Endodermal cell (in vitro differentiated cells): ENCODE measurements at regions not wholly inside any gene's neighbourhood (a gene's known extent, or its start where the extent isn't known, plus 50 kb on each side); places are given as distances from the start of the nearest gene placed in this dataset.

ENCODE experiments used
- DNase-seq: peaks from one replicate; pipeline ENCODE4 v3.0.0-alpha.2; 2017
- H3K27ac ChIP-seq: 2 replicates; pipeline ENCODE4 v1.5.1; 2013; ENCODE audit warnings: mild to moderate bottlenecking, low read depth, low read length, moderate library complexity
- H3K27me3 ChIP-seq: 2 replicates; pipeline ENCODE4 v1.6.1; 2013; ENCODE audit warnings: mild to moderate bottlenecking, low read length, moderate library complexity; ENCODE audit not compliant: insufficient read depth, control insufficient read depth, poor library complexity, severe bottlenecking
- H3K36me3 ChIP-seq: 2 replicates; pipeline ENCODE4 v1.7.0; 2013; ENCODE audit warnings: mild to moderate bottlenecking, low read length, moderate library complexity; ENCODE audit not compliant: control insufficient read depth, insufficient read depth
- H3K4me1 ChIP-seq: one replicate; pipeline ENCODE4 v1.7.0; 2013; ENCODE audit warnings: low read length; ENCODE audit not compliant: control insufficient read depth, insufficient read depth
- H3K4me3 ChIP-seq: 2 replicates; pipeline ENCODE4 v1.5.1; 2013; ENCODE audit warnings: mild to moderate bottlenecking, low read length, moderate library complexity
- H3K9ac ChIP-seq: 2 replicates; pipeline ENCODE4 v1.6.1; 2013; ENCODE audit warnings: mild to moderate bottlenecking, low read length, moderate library complexity; ENCODE audit not compliant: poor library complexity, severe bottlenecking; ENCODE audit errors: extremely low read depth
- H3K9me3 ChIP-seq: 2 replicates; pipeline ENCODE4 v1.6.1; 2013; ENCODE audit warnings: mild to moderate bottlenecking, low read length, moderate library complexity; ENCODE audit not compliant: control insufficient read depth
- H3K27ac Mint-ChIP-seq: 2 replicates; pipeline ENCODE4 v1.8.0; 2020; ENCODE audit warnings: mixed read lengths
- H3K27me3 Mint-ChIP-seq: 2 replicates; pipeline ENCODE4 v1.8.0; 2021; ENCODE audit warnings: mild to moderate bottlenecking, mixed read lengths; ENCODE audit not compliant: insufficient read depth
- H3K36me3 Mint-ChIP-seq: 2 replicates; pipeline ENCODE4 v1.8.0; 2020; ENCODE audit warnings: low read depth, mixed read lengths
- H3K4me1 Mint-ChIP-seq: 2 replicates; pipeline ENCODE4 v1.8.0; 2020; ENCODE audit warnings: mixed read lengths
- H3K4me3 Mint-ChIP-seq: 2 replicates; pipeline ENCODE4 v1.8.0; 2020; ENCODE audit warnings: mild to moderate bottlenecking, moderate library complexity, mixed read lengths
- H3K9me3 Mint-ChIP-seq: 2 replicates; pipeline ENCODE4 v1.8.0; 2020; ENCODE audit warnings: mild to moderate bottlenecking, mixed read lengths
- WGBS, 2 experiments: methylation state at CpG; one replicate each; pipeline versions ENCODE4 v1.1.5 to v1.1.7; 2013; ENCODE audit warnings: missing lambda C conversion rate in 2 of 2, mixed read lengths in 1 of 2; ENCODE audit not compliant: insufficient coverage in 1 of 2, insufficient read length in 1 of 2; 5-methylcytosine and 5-hydroxymethylcytosine counted together
- TF ChIP-seq, protein P1 (sequence below): fragments of 200-600 bp; sonication (generic); conservative IDR thresholded peaks from 2 replicates; pipeline ENCODE4 v1.5.0; 2021; ENCODE audit warnings: antibody characterized with exemption, mild to moderate bottlenecking

DNA sequence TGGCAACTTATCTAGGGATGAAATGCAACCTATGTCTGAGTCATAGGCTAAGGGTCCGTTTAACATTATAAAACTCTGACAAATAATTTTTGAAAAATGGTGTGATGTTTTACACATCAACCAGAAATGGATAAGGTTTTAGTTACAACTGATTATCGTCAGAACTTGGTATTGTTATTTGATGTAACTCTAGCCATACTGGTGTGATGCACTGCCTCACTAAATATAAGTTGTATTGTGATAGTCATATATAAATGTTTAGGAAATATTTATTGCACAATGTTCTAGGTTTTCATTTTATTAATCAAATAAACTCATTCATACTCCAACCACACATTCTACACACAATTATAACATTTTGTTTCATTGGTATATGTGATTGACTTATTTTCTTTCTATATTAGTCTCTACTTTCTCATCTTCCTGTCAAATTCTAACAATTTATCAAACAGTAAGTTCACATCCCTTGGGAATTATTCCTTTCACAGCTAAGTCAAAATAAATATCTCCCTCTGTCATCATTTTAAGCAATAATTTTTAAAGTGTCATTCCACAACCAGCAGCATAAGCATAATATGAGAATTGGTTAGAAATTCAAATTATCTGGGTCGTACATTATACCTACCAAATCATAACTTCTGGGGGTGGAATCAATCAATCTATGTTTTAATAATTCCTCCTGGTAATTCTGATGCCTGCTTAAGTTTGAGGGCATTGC lies 873.9 kb downstream of the SLITRK1 start:
- TF ChIP-seq, protein P1, sequence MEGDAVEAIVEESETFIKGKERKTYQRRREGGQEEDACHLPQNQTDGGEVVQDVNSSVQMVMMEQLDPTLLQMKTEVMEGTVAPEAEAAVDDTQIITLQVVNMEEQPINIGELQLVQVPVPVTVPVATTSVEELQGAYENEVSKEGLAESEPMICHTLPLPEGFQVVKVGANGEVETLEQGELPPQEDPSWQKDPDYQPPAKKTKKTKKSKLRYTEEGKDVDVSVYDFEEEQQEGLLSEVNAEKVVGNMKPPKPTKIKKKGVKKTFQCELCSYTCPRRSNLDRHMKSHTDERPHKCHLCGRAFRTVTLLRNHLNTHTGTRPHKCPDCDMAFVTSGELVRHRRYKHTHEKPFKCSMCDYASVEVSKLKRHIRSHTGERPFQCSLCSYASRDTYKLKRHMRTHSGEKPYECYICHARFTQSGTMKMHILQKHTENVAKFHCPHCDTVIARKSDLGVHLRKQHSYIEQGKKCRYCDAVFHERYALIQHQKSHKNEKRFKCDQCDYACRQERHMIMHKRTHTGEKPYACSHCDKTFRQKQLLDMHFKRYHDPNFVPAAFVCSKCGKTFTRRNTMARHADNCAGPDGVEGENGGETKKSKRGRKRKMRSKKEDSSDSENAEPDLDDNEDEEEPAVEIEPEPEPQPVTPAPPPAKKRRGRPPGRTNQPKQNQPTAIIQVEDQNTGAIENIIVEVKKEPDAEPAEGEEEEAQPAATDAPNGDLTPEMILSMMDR, result no peak
- no peaks in the 10 kb centered on the region for H3K9me3 Mint-ChIP-seq
- Histone ChIP-seq H3K27me3 (no peaks in the 10 kb centered on the region), H3K9me3 (no peaks in the 10 kb centered on the region), H3K27ac (no peak overlapping the region), H3K9ac (no peak overlapping the region), H3K4me3 (no peak overlapping the region), H3K4me1 (no peaks in the 10 kb centered on the region), H3K36me3 (no peaks in the 10 kb centered on the region)
- no peak overlapping the region for H3K4me3 Mint-ChIP-seq
- H3K36me3 Mint-ChIP-seq, result no peaks in the 10 kb centered on the region
- 92% methylated on average over 3 of the region's 3 CpGs; no CpG with 5 or more reads in 1 of the 2 experiments for WGBS, 2 experiments
- H3K27me3 Mint-ChIP-seq, result no peaks in the 10 kb centered on the region
- no peaks in the 10 kb centered on the region for H3K4me1 Mint-ChIP-seq
- no peak overlapping the region for H3K27ac Mint-ChIP-seq
- DNase-seq, result no peak

DNA sequence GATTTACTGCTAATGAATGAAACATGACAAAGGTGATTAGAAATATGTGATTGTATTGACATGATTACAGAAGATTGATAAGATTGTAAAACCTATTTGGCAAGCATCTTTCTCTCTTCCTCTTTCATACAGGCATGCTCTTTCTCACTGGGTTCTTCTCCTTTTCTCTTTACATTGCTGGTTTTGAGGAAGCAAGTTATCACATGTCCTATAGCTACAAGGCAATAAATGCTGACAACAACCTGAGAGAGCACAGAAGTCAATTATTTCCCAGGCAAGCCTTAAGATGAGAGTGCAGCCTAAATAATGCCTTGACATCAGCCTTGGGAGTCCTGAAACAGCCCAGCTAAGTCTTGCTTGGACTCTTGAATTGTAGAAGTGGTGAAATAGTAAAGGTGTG lies 875.0 kb downstream of the SLITRK1 start:
- Histone ChIP-seq H3K27me3 (no peaks in the 10 kb centered on the region), H3K4me3 (no peak overlapping the region), H3K36me3 (no peaks in the 10 kb centered on the region), H3K4me1 (no peaks in the 10 kb centered on the region), H3K9me3 (no peaks in the 10 kb centered on the region), H3K27ac (no peak overlapping the region), H3K9ac (no peak overlapping the region)
- Mint-ChIP-seq H3K4me1 (no peaks in the 10 kb centered on the region), H3K27me3 (no peaks in the 10 kb centered on the region), H3K4me3 (no peak overlapping the region), H3K27ac (no peak overlapping the region), H3K9me3 (no peaks in the 10 kb centered on the region), H3K36me3 (no peaks in the 10 kb centered on the region)
- DNase-seq, result no peak
- TF ChIP-seq, protein P1, result no peak

DNA sequence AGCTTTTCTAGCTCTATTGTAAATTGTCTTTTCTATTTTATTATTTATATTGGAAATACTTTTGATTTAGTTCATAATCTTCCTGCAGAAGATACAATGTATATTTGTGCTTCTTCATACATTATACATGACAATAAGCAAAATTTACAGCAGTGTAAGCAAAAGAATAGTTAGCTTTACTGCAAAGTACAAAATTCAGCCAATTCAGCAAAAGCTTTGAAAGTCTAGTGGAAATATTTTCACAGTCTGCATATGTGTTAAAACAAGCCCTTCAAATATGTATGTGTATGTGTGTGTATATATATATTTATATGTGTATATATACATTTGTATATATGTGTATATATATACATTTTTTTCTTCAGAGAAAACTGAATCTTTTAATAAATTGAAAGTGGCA lies 879.1 kb downstream of the SLITRK1 start:
- no peaks in the 10 kb centered on the region for H3K27me3 Mint-ChIP-seq
- H3K4me3 Mint-ChIP-seq, result no peak overlapping the region
- TF ChIP-seq, protein P1, result no peak
- no peaks in the 10 kb centered on the region for H3K9me3 Mint-ChIP-seq
- H3K27me3 ChIP-seq, result no peaks in the 10 kb centered on the region
- H3K9ac ChIP-seq, result no peak overlapping the region
- H3K36me3 Mint-ChIP-seq, result no peaks in the 10 kb centered on the region
- DNase-seq, result no peak
- H3K27ac ChIP-seq, result no peak overlapping the region
- no peak overlapping the region for H3K4me3 ChIP-seq
- H3K9me3 ChIP-seq, result no peaks in the 10 kb centered on the region
- no peaks in the 10 kb centered on the region for H3K4me1 ChIP-seq
- H3K36me3 ChIP-seq, result no peaks in the 10 kb centered on the region
- H3K27ac Mint-ChIP-seq, result no peak overlapping the region
- H3K4me1 Mint-ChIP-seq, result no peaks in the 10 kb centered on the region
